Upper lobe of left lung (tissue), 6 donors: ENCODE measurements at regions not wholly inside any gene's neighbourhood (a gene's known extent, or its start where the extent isn't known, plus 50 kb on each side); places are given as distances from the start of the nearest gene placed in this dataset.

Experiments
- ATAC-seq, 2 donors: fragments of 200-7000 bp; cut with Tn5 transposase; one replicate each; pipeline ENCODE4 v1.9.1; 2022; ENCODE audit warnings: mild to moderate bottlenecking in 2 of 2, moderate library complexity in 2 of 2; ENCODE audit not compliant: low FRiP score in 2 of 2
- DNase-seq, 2 donors: peaks; one replicate each; pipeline ENCODE4 v3.0.0-alpha.2; 2019 to 2020
- H3K27ac ChIP-seq, 4 donors: fragments of 200-600 bp; sonication (generic); one replicate each; pipeline ENCODE4 v1.5.1; 2016 to 2019
- H3K27me3 ChIP-seq, 4 donors: fragments of 200-600 bp; sonication (generic); one replicate each; pipeline ENCODE4 v1.5.1; 2017 to 2019
- H3K36me3 ChIP-seq, 4 donors: fragments of 200-600 bp; sonication (generic); one replicate each; pipeline ENCODE4 v1.5.1; 2016 to 2019
- H3K4me1 ChIP-seq, 4 donors: fragments of 200-600 bp; sonication (generic); one replicate each; pipeline ENCODE4 v1.5.1; 2018 to 2019
- H3K4me3 ChIP-seq, 4 donors: fragments of 200-600 bp; sonication (generic); one replicate each; pipeline ENCODE4 v1.5.1; 2017 to 2019; ENCODE audit warnings: mild to moderate bottlenecking in 2 of 4, moderate library complexity in 1 of 4
- H3K9me3 ChIP-seq, 4 donors: fragments of 200-600 bp; sonication (generic); one replicate each; pipeline ENCODE4 v1.5.1; 2018 to 2019
- EP300 ChIP-seq, 4 donors: sonication (generic); formaldehyde crosslinking; IDR thresholded peaks; one replicate each; pipeline ENCODE4 v1.5.1; 2017; ENCODE audit warnings: antibody characterized with exemption in 4 of 4, control low read depth in 2 of 4
- POLR2A ChIP-seq, 4 donors: fragments of 450-650 bp; IDR thresholded peaks; one replicate each; pipeline ENCODE4 v1.5.1; 2016 to 2017; ENCODE audit warnings: antibody characterized with exemption in 4 of 4, mild to moderate bottlenecking in 2 of 4
- POLR2AphosphoS5 ChIP-seq, 2 donors: sonication (generic); formaldehyde crosslinking; IDR thresholded peaks; one replicate each; pipeline ENCODE4 v1.5.1; 2017; ENCODE audit warnings: antibody characterized with exemption in 2 of 2
- WGBS, 2 donors: methylation state at CpG; one replicate each; pipeline ENCODE4 v1.1.5; 2017 to 2018; 5-methylcytosine and 5-hydroxymethylcytosine counted together
- TF ChIP-seq, protein P1 (sequence below), 6 experiments: fragments of 450-650 bp in 4 of 6; fragments of 200-600 bp in 2 of 6; sonication (generic) in 2 of 6; IDR thresholded peaks; one replicate each; pipeline ENCODE4 v1.5.1; 2016 to 2019; ENCODE audit warnings: antibody characterized with exemption in 6 of 6
- donor health status: DM: no; HTN: no; CAD: no; lungs with moderate emphysema.
- donor health status: DM: no; HTN: yes; CAD: no; lungs with severe emphysema.

DNA sequence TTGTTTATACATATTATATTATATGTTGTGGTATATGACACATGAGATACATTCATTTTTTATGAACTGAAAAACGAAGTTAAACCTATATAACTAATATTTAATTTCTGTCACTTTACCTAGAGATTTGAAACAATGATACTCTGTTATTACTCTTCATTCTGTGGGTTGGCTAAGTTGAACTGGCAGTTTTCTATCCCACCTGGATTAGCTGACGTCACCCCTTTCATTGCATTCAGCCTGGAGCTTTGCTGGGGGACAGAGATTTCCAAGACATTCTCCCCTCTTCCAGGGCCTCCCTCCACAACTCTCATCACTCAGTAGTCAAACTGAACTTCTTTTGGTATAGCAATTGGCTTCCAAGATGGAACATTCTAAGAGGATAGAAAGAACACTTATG lies 309.2 kb upstream of the SATB1 start:
- H3K4me3 ChIP-seq, result no peak overlapping the region
- no peaks in the 10 kb centered on the region for H3K4me1 ChIP-seq
- no peaks in the 10 kb centered on the region for H3K9me3 ChIP-seq
- H3K36me3 ChIP-seq, result no peaks in the 10 kb centered on the region
- 76 to 85% methylated on average over 2 of the region's 2 CpGs for WGBS, 2 donors
- no peaks in the 10 kb centered on the region for H3K27me3 ChIP-seq
- ATAC-seq (no peak), DNase-seq (no peak)
- H3K27ac ChIP-seq, result no peak overlapping the region
- TF ChIP-seq EP300 (IDR thresholded peaks at IDR 0.05), result no peak
- no peak for TF ChIP-seq POLR2AphosphoS5 (IDR thresholded peaks at IDR 0.05)
- TF ChIP-seq POLR2A (IDR thresholded peaks at IDR 0.05), result no peak
- TF ChIP-seq, protein P1, sequence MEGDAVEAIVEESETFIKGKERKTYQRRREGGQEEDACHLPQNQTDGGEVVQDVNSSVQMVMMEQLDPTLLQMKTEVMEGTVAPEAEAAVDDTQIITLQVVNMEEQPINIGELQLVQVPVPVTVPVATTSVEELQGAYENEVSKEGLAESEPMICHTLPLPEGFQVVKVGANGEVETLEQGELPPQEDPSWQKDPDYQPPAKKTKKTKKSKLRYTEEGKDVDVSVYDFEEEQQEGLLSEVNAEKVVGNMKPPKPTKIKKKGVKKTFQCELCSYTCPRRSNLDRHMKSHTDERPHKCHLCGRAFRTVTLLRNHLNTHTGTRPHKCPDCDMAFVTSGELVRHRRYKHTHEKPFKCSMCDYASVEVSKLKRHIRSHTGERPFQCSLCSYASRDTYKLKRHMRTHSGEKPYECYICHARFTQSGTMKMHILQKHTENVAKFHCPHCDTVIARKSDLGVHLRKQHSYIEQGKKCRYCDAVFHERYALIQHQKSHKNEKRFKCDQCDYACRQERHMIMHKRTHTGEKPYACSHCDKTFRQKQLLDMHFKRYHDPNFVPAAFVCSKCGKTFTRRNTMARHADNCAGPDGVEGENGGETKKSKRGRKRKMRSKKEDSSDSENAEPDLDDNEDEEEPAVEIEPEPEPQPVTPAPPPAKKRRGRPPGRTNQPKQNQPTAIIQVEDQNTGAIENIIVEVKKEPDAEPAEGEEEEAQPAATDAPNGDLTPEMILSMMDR (IDR thresholded peaks at IDR 0.05), result no peak

DNA sequence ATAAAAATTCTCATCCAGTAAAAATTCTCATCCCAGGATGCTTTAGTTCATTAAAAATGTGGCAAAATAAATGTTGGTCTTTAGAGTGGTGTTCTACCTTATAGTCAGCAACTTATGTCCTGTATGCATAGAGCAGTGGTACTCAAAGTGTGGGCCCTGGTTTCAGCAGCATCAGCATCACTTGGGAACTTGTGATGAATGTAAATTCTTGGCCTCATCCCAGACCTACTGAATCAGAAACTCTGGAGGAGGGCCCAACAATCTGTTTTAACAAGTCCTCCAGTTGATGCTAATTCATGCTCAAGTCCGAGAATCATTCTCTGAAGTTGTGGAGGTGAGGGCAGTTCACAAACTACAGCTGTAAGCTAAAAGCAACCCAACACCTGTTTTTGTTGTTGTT lies 307.3 kb upstream of the SATB1 start:
- H3K4me3 ChIP-seq, result no peak overlapping the region
- no peaks in the 10 kb centered on the region for H3K9me3 ChIP-seq
- no peak overlapping the region for H3K27ac ChIP-seq
- no peaks in the 10 kb centered on the region for H3K36me3 ChIP-seq
- H3K27me3 ChIP-seq, result no peaks in the 10 kb centered on the region
- ATAC-seq, result no peak
- no peaks in the 10 kb centered on the region for H3K4me1 ChIP-seq
- 67 to 88% methylated on average over 1 of the region's 1 CpG for WGBS, 2 donors
- no peak for TF ChIP-seq EP300 (IDR thresholded peaks at IDR 0.05)
- TF ChIP-seq POLR2AphosphoS5 (IDR thresholded peaks at IDR 0.05), result no peak
- TF ChIP-seq, protein P1 (IDR thresholded peaks at IDR 0.05), result no peak
- no peak for TF ChIP-seq POLR2A (IDR thresholded peaks at IDR 0.05)
- no peak for DNase-seq

DNA sequence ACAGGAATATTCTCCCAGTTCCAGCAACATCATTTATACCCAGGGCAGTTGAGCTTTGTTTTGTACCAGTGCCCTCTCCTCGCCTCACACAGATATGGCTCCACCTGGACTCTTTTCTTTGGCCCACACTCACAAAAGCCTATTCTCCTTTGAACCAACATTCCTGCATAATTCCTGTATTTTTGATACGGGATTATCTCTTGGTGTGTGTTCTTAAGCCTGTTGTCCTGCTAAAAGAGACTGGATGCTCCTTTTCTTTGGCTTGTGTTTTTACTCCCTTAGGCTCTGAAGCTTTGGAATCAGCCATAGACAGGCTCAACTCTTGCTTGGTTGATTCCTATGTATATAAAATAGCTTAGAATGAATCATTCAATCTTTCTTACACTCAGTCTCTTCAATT lies 305.4 kb upstream of the SATB1 start:
- Histone ChIP-seq H3K27ac (no peak overlapping the region), H3K4me1 (peaks cover 0 to 3% (median 0%) of the 10 kb centered on the region in 4 donors), H3K27me3 (no peaks in the 10 kb centered on the region), H3K4me3 (no peak overlapping the region), H3K9me3 (no peaks in the 10 kb centered on the region), H3K36me3 (no peaks in the 10 kb centered on the region)
- DNase-seq, result no peak
- TF ChIP-seq POLR2A (IDR thresholded peaks at IDR 0.05) (no peak), POLR2AphosphoS5 (IDR thresholded peaks at IDR 0.05) (no peak), EP300 (IDR thresholded peaks at IDR 0.05) (no peak)
- TF ChIP-seq, protein P1 (IDR thresholded peaks at IDR 0.05), result no peak
- no peak for ATAC-seq
- 74 to 85% methylated on average over 2 of the region's 2 CpGs for WGBS, 2 donors

DNA sequence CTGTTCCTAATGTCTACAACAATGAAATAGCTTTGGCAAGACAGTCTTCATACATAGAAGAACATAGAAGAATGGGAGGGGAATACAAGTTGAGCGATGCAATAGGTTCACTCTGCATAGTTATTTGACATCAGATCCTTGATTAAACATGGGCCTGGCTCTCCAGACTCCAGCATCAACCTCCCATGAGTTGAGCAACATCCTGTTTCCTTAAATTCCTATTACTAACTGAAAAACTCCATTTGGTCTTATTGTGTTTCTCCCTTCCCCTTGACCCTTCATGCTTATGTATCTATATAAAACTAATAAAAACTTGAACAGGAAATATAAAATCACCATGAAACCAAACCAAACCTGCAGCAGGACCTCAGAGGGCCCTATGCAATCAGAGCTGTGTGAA lies 304.5 kb upstream of the SATB1 start:
- Histone ChIP-seq H3K27ac (no peak overlapping the region), H3K4me3 (no peak overlapping the region), H3K36me3 (no peaks in the 10 kb centered on the region), H3K9me3 (no peaks in the 10 kb centered on the region), H3K4me1 (peaks cover 0 to 4% (median 3%) of the 10 kb centered on the region in 4 donors), H3K27me3 (no peaks in the 10 kb centered on the region)
- no peak for TF ChIP-seq POLR2A (IDR thresholded peaks at IDR 0.05)
- no peak for TF ChIP-seq POLR2AphosphoS5 (IDR thresholded peaks at IDR 0.05)
- no peak for TF ChIP-seq EP300 (IDR thresholded peaks at IDR 0.05)
- TF ChIP-seq, protein P1 (IDR thresholded peaks at IDR 0.05), result no peak
- 78 to 82% methylated on average over 1 of the region's 1 CpG for WGBS, 2 donors
- no peak for DNase-seq
- no peak for ATAC-seq

DNA sequence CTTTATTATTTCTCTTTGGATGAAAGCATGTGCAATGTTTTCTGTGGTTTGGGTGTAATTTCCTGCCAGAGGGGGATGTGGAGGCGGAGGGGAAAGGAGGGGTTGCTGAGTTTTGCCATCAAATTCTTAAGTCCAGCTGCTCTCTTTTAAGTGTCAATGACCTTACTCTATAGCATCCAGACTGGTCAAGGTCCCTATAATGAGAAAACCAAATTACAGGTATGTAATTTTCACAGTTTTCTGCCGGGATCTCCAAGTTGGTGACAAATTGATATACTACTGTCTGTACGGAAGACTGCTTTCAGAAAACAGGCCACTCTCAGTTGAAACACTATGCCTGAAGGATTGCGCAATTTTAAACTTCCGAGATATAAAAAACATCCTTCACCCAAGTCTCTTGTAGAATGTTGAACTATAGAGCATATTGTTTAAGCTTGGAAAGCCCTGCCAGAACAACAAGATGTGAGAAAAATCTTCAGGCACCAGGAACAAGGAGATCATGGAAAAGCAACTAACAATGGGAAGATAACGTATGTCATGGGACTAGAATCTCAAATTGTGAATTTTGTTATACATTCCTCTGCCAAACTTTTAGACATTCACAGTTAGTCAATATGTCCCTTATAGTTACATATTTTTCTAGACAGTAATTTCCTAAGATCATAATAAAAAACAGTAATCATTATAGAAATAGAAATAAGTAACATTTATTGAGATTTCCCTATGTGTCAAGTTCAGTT lies 300.7 kb upstream of the SATB1 start:
- DNase-seq (no peak), ATAC-seq (peak in 1 of 2 donors; percentile 66)
- Histone ChIP-seq H3K9me3 (no peaks in the 10 kb centered on the region), H3K4me1 (peaks cover 0 to 5% (median 3%) of the 10 kb centered on the region in 4 donors), H3K27me3 (no peaks in the 10 kb centered on the region), H3K4me3 (no peak overlapping the region), H3K36me3 (no peaks in the 10 kb centered on the region), H3K27ac (no peak overlapping the region)
- WGBS, 2 donors, result 42 to 43% methylated on average over 6 of the region's 6 CpGs
- no peak for TF ChIP-seq EP300 (IDR thresholded peaks at IDR 0.05)
- no peak for TF ChIP-seq POLR2A (IDR thresholded peaks at IDR 0.05)
- TF ChIP-seq, protein P1 (IDR thresholded peaks at IDR 0.05), result no peak
- TF ChIP-seq POLR2AphosphoS5 (IDR thresholded peaks at IDR 0.05), result no peak
